ENCODE measurements at regions not wholly inside any gene's neighbourhood (a gene's known extent, or its start where the extent isn't known, plus 50 kb on each side); places are given as distances from the start of the nearest gene placed in this dataset.
A peak's percentile ranks its signal among the peaks of the same experiment; 100 is the strongest.

DNA sequence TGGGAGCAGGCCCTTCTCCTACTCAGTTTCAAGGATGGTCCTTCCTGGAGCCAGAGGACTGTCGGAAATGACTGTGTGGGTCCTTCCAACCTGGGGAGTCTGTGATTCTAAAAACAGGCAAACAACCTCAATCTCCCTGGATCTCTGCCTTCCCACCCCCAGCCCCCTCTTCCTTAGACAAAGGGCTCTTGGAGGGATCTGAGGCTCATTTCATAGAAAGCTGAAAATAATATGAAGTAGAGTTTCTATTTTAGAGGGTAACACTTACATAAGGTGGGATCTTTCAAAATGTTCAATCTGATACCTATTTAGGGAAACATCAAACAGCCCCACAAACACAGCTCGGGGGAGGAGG lies 69.4 kb downstream of the RHOB start:
- DNase-seq (ENCODE audit: extremely low spot score) = no peak
- intact Hi-C loops (cut with DNase I) = no loop called here
- Histone ChIP-seq H3K4me3 (no peak overlapping the region), H3K27ac (replicated peaks in 1 of 4) (peak overlapping the region; percentile 59 to 75 (median 65)), H3K36me3 (no peaks in the 10 kb centered on the region), H3K4me1 (peaks cover 0 to 25% (median 8%) of the 10 kb centered on the region in 4 donors), H3K27me3 (no peaks in the 10 kb centered on the region), H3K9me3 (no peaks in the 10 kb centered on the region)
- WGBS = 81% methylated on average over 2 of the region's 2 CpGs
- TF ChIP-seq POLR2A (IDR thresholded peaks at IDR 0.05; ENCODE audit: low read depth) (no peak), POLR2AphosphoS5 (IDR thresholded peaks at IDR 0.05) (no peak), EP300 (IDR thresholded peaks at IDR 0.05) (no peak)
- TF ChIP-seq, protein P1, sequence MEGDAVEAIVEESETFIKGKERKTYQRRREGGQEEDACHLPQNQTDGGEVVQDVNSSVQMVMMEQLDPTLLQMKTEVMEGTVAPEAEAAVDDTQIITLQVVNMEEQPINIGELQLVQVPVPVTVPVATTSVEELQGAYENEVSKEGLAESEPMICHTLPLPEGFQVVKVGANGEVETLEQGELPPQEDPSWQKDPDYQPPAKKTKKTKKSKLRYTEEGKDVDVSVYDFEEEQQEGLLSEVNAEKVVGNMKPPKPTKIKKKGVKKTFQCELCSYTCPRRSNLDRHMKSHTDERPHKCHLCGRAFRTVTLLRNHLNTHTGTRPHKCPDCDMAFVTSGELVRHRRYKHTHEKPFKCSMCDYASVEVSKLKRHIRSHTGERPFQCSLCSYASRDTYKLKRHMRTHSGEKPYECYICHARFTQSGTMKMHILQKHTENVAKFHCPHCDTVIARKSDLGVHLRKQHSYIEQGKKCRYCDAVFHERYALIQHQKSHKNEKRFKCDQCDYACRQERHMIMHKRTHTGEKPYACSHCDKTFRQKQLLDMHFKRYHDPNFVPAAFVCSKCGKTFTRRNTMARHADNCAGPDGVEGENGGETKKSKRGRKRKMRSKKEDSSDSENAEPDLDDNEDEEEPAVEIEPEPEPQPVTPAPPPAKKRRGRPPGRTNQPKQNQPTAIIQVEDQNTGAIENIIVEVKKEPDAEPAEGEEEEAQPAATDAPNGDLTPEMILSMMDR (IDR thresholded peaks at IDR 0.05) = no peak

- Histone ChIP-seq H3K9me3 (no peaks in the 10 kb centered on the region), H3K27ac (replicated peaks in 1 of 4) (peak overlapping the region; percentile 59 to 75 (median 65)), H3K27me3 (no peaks in the 10 kb centered on the region), H3K4me3 (no peak overlapping the region), H3K36me3 (no peaks in the 10 kb centered on the region), H3K4me1 (peaks cover 0 to 25% (median 8%) of the 10 kb centered on the region in 4 donors)
- TF ChIP-seq POLR2AphosphoS5 (IDR thresholded peaks at IDR 0.05) (no peak), POLR2A (IDR thresholded peaks at IDR 0.05; ENCODE audit: low read depth) (no peak), EP300 (IDR thresholded peaks at IDR 0.05) (no peak)
- TF ChIP-seq, protein P1 (IDR thresholded peaks at IDR 0.05) = no peak
- intact Hi-C loops (cut with DNase I) = no loop called here
- WGBS = 80% methylated on average over 10 of the region's 10 CpGs
- DNase-seq (ENCODE audit: extremely low spot score) = no peak
Observed at GRCh38 chr2:20516646-20517341, 69.9 kb downstream of the RHOB start.

DNA sequence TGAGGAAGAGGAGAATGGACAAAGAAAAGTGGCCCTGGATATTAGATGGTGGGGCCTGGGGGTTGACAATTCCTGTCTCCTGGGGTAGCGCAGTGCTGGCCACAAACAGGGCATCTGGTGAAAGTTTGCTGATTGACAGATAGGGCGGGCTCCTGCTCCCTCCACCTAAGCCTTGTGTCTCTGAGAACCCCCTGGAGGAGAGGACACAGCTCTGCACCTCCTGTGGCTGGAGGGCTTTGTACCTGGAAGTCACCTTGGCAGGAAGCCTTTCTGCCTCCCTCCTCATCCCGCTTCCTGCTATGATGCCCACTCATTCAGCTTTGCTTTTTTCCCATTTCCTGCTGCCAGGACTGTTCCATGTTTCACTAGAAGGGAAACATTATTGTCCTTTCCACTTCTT lies 72.4 kb downstream of the RHOB start:
- H3K9me3 ChIP-seq = no peaks in the 10 kb centered on the region
- H3K27me3 ChIP-seq = no peaks in the 10 kb centered on the region
- H3K4me1 ChIP-seq = peaks cover 6 to 27% (median 14%) of the 10 kb centered on the region in 4 donors
- no peak overlapping the region for H3K27ac ChIP-seq (replicated peaks in 1 of 4)
- WGBS = 98% methylated on average over 3 of the region's 3 CpGs
- no peak overlapping the region for H3K4me3 ChIP-seq
- TF ChIP-seq, protein P1 (IDR thresholded peaks at IDR 0.05) = no peak
- no peaks in the 10 kb centered on the region for H3K36me3 ChIP-seq
- intact Hi-C loops (cut with DNase I) = no loop called here
- no peak for DNase-seq (ENCODE audit: extremely low spot score)

DNA sequence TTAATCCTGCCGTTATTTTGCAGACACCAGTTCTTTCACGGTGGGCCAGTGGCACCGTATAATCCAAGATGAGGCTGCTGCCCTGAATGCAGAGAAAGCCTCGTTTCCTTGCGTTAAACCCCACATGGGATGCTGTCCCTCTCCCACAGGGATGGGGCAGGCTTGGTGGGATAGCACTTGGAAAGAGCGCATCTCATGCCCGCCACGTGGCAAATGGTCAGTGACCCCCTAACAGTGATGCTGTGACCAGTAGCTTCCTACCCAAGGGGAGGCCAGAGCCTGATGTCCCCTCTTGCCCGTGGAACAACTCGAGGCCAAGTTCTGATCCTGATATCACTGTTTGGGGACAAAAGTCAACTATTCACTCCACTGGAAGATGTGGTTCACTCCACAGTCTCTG lies 73.3 kb downstream of the RHOB start:
- H3K27ac ChIP-seq (replicated peaks in 1 of 4) = no peak overlapping the region
- no peaks in the 10 kb centered on the region for H3K27me3 ChIP-seq
- H3K36me3 ChIP-seq = no peaks in the 10 kb centered on the region
- peaks cover 14 to 30% (median 22%) of the 10 kb centered on the region in 4 donors for H3K4me1 ChIP-seq
- DNase-seq (ENCODE audit: extremely low spot score) = no peak
- no peak overlapping the region for H3K4me3 ChIP-seq
- intact Hi-C loops (cut with DNase I) = no loop called here
- H3K9me3 ChIP-seq = no peaks in the 10 kb centered on the region
- TF ChIP-seq POLR2AphosphoS5 (IDR thresholded peaks at IDR 0.05) (no peak), EP300 (IDR thresholded peaks at IDR 0.05) (no peak)
- over 99% methylated on average over 9 of the region's 10 CpGs for WGBS

DNA sequence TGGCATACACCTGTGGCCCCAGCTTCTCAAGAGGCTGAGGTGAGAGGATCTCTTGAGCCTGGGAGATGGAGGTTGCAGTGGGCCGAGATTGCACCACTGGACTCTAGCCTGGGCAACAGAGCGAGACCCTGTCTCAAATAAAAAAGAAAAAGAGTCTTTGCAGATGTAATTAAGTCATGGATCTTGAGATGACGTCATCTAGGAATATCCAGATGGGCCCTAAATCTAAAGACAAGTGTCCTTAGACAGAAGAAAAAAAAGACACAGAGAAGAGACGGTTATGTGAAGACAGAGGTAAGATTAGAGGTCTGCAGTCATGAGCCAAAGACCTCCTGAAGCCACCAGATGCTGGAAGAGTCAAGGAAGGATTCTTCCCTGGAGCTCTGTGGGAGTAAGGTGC lies 74.3 kb downstream of the RHOB start:
- intact Hi-C loops (cut with DNase I) = no loop called here
- no peak for DNase-seq (ENCODE audit: extremely low spot score)
- H3K36me3 ChIP-seq = no peaks in the 10 kb centered on the region
- peaks cover 24 to 40% (median 29%) of the 10 kb centered on the region in 4 donors for H3K4me1 ChIP-seq
- no peaks in the 10 kb centered on the region for H3K9me3 ChIP-seq
- no peak for TF ChIP-seq EP300 (IDR thresholded peaks at IDR 0.05)
- no peak for TF ChIP-seq POLR2AphosphoS5 (IDR thresholded peaks at IDR 0.05)
- no peak overlapping the region for H3K27ac ChIP-seq (replicated peaks in 1 of 4)
- no peaks in the 10 kb centered on the region for H3K27me3 ChIP-seq
- WGBS = 86% methylated on average over 4 of the region's 4 CpGs
- no peak overlapping the region for H3K4me3 ChIP-seq

DNA sequence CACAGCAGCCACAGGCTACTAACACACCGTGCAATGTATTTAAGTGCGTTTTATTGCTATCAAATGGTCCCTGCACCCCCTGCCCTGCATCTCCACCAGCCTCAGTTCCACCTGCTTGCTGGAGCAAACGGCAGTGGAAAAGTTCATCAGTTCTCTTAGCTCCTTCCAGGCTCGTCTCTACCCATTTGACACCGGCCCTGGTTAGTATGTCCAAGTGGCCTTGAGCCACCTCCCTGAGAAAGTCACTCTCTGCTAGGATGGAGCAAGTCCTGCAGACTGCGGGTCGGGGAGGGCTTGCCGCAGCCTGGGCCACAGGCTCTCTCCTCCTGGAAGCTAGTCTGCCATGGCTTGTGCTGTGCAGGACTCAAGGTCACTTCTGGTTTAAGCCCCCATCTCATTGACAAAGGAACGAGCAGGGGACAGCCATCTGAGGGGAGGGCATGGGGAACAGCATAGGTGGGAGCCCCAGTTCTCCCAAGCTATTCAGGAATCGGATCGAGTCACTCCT lies 74.9 kb downstream of the RHOB start:
- TF ChIP-seq, protein P1 (IDR thresholded peaks at IDR 0.05) = no peak
- TF ChIP-seq POLR2AphosphoS5 (IDR thresholded peaks at IDR 0.05) = no peak
- intact Hi-C loops (cut with DNase I) = no loop called here
- WGBS = 81% methylated on average over 11 of the region's 11 CpGs
- Histone ChIP-seq H3K36me3 (no peaks in the 10 kb centered on the region), H3K4me1 (peaks cover 30 to 40% (median 32%) of the 10 kb centered on the region in 4 donors), H3K27ac (replicated peaks in 1 of 4) (no peak overlapping the region), H3K27me3 (no peaks in the 10 kb centered on the region), H3K4me3 (no peak overlapping the region), H3K9me3 (no peaks in the 10 kb centered on the region)
- no peak for DNase-seq (ENCODE audit: extremely low spot score)
